ENCODE measurements at regions not wholly inside any gene's neighbourhood (a gene's known extent, or its start where the extent isn't known, plus 50 kb on each side); places are given as distances from the start of the nearest gene placed in this dataset.

DNA sequence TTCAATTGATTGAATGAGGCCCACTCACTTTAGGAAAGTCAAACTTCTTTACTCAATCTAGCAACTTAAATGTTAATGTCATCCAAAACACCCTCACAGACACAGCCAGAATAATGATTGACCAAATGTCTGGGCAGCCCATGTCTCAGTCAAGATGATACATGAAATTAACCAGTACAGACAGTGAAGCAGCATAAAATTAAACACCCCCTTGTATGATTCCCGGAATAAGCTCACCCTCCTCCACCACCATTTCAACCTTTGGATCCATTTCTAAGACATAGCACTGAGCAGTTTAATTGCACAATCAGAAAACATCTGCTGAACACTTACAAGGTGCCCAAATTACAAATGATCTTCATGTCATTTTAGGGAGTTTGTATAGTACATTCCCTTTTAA lies 570.7 kb upstream of the ID2 start:
- H3K27me3 Mint-ChIP-seq = peaks cover 0 to 5% (median 0%) of the 10 kb centered on the region in 5 donors
- peaks cover 0 to 10% (median under 1%) of the 10 kb centered on the region in 4 donors for H3K4me1 Mint-ChIP-seq
- POLR2A ChIA-PET = no interaction called here
- no peak overlapping the region for H3K4me3 Mint-ChIP-seq
- no peak for ATAC-seq
- no peak for DNase-seq
- H3K27ac Mint-ChIP-seq = no peak overlapping the region
- peaks cover 0 to 3% (median 0%) of the 10 kb centered on the region in 9 donors for H3K9me3 Mint-ChIP-seq
- H3K36me3 Mint-ChIP-seq = no peaks in the 10 kb centered on the region

DNA sequence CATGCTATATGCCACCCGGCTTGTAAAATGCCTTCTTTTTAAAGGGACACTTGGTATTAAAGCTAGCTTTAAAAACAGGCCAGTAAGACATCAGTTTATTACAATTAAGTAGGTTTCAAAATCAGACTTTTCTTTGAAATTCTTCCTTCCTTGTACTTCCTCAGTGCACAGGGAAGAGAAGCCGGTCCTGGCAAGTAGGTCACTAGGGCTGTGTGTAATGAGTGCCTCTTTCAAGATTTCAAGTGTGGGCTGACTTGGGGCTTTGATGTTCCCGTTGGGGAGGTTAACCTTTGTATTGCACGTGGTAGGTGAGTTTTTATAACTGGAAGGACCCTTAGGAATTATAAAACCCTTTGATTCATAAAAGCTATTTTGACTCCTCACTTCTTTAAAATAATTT lies 566.4 kb upstream of the ID2 start:
- DNase-seq = no peak
- peaks cover 0 to 5% (median 0%) of the 10 kb centered on the region in 5 donors for H3K27me3 Mint-ChIP-seq
- POLR2A ChIA-PET = no interaction called here
- peaks cover 0 to 10% (median 4%) of the 10 kb centered on the region in 4 donors for H3K4me1 Mint-ChIP-seq
- ATAC-seq = no peak
- peaks cover 0 to 2% (median 0%) of the 10 kb centered on the region in 9 donors for H3K9me3 Mint-ChIP-seq
- no peak overlapping the region for H3K27ac Mint-ChIP-seq
- H3K36me3 Mint-ChIP-seq = no peaks in the 10 kb centered on the region
- H3K4me3 Mint-ChIP-seq = no peak overlapping the region

DNA sequence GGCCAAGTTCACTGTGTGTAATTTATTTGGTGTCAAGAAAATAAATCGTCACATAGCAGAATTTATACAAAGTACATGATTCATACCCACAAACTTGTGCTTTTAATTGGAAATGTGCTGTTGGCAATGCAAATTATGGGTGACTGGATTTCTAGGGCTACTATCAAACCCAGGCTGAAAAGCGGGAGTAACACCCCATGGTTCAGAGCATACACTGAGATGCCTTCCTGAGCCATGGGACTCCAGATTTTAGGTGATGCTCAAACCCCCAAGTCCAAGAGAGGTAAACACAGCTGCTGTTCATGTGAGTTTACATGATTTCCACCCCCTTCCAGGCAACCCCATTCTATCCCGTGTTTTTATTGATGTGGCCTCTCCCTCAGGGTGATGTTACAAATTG lies 565.9 kb upstream of the ID2 start:
- peaks cover 0 to 5% (median 0%) of the 10 kb centered on the region in 5 donors for H3K27me3 Mint-ChIP-seq
- H3K4me1 Mint-ChIP-seq = peaks cover 0 to 10% (median 4%) of the 10 kb centered on the region in 4 donors
- no peak overlapping the region for H3K27ac Mint-ChIP-seq
- DNase-seq = no peak
- no peak for ATAC-seq
- no peaks in the 10 kb centered on the region for H3K36me3 Mint-ChIP-seq
- no peaks in the 10 kb centered on the region for H3K9me3 Mint-ChIP-seq
- H3K4me3 Mint-ChIP-seq = no peak overlapping the region
- POLR2A ChIA-PET = no interaction called here

DNA sequence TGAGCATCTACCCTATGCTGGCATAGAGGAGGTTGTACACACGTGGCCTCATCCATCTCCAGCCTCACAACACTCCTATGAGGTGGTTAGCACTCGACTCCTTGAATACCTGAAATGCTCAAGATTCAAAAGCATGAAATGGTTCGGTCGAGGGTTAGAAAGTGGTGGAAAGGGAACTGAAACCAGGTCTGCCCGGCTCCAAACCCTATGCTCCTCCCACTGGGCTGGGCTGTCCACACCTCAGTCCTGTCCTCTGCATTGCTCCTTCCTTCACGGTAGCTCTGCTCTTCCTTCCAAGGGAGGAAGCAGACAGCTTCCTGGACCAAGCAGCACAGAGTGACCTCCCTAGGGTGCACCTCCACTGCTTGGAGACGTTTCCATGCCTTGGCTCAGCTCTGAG lies 565.2 kb upstream of the ID2 start:
- Mint-ChIP-seq H3K9me3 (no peaks in the 10 kb centered on the region), H3K4me1 (peaks cover 0 to 10% (median 4%) of the 10 kb centered on the region in 4 donors), H3K36me3 (no peaks in the 10 kb centered on the region), H3K27ac (no peak overlapping the region), H3K4me3 (no peak overlapping the region), H3K27me3 (peaks cover 0 to 5% (median 0%) of the 10 kb centered on the region in 5 donors)
- ATAC-seq (no peak), DNase-seq (no peak)
- POLR2A ChIA-PET = no interaction called here

DNA sequence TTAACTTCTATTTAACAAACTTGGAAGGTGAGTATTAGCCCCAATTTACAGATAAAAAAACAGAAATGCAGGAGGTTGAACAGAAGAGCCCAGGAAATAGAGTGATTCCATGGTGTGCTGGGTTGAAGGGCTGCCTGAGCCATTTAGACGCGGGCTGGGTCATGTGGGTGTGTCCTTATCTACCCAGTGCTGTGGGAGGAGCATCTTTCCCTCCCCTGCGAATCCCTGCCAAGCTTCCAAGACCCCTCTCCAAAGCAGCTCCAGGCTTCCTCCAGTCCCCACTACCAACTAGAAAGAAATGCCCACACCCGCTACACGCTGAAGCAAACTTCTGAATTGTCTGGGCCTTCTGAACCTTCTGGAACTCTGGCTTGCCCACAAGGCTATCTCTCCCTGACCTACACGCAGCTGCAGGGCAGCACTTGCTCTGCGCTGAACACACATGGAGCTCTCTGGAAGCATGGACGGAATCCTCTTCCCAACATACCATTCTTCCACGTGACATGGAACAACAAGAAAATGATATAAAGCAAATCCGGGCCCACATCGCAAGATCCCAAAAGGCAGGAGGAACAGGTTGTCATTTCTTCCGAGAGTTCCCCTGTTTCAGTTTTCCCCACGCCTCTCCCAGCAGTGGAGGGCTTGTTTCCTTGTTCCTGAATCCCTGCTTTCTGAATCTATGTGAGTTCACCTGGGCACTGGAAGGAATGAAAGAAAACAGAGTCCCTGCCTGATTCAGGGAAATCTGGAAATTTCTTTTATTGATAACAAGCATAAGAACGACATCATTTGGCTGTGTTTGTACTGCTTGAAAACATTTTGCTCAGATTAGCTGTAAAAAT lies 562.7 kb upstream of the ID2 start:
- ATAC-seq = no peak
- Mint-ChIP-seq H3K27ac (no peak overlapping the region), H3K9me3 (no peaks in the 10 kb centered on the region), H3K4me1 (peaks cover 0 to 10% (median 4%) of the 10 kb centered on the region in 4 donors), H3K27me3 (peaks cover 0 to 4% (median 0%) of the 10 kb centered on the region in 5 donors), H3K36me3 (no peaks in the 10 kb centered on the region), H3K4me3 (no peak overlapping the region)
- POLR2A ChIA-PET = no interaction called here
- DNase-seq = no peak

DNA sequence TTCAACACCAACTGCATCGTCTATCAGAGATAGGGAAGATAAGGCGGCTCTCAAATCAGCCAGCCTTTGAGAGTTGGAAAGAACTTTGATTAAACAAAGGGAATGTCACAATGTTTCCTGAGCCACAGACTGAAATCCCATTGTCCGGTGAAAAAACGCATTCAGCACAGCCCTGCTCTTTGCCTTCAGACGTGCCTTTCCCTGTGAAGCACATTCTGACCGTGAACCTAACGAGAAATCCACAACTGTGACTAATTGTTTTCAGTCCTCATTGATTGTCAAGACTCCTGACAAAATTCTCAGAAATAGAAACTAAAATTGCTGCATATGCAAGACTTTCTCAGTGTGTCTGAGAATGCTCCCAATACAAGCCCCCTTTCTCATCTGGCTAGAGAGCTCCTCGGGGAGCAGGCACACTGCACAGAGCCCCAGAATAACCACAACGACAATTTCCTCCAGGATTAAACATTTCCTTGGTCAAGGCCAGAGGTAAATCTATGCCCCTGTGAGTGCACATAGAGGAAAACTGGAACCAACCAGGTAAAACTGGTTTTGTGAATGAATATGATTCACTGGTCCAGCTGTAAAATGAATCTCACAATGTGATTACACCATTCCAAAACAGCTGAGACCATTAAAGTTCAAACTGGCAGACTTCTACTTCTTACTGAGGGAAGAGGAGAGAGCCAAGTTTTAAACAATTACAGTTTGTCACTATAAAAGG lies 561.9 kb upstream of the ID2 start:
- POLR2A ChIA-PET = no interaction called here
- peaks cover 0 to 2% (median 0%) of the 10 kb centered on the region in 5 donors for H3K27me3 Mint-ChIP-seq
- peak overlapping the region in 2 of 10 donors; percentile 56 to 63 for H3K27ac Mint-ChIP-seq
- H3K9me3 Mint-ChIP-seq = no peaks in the 10 kb centered on the region
- DNase-seq (no peak), ATAC-seq (no peak)
- peaks cover 0 to 10% (median 4%) of the 10 kb centered on the region in 4 donors for H3K4me1 Mint-ChIP-seq
- H3K36me3 Mint-ChIP-seq = no peaks in the 10 kb centered on the region
- no peak overlapping the region for H3K4me3 Mint-ChIP-seq

DNA sequence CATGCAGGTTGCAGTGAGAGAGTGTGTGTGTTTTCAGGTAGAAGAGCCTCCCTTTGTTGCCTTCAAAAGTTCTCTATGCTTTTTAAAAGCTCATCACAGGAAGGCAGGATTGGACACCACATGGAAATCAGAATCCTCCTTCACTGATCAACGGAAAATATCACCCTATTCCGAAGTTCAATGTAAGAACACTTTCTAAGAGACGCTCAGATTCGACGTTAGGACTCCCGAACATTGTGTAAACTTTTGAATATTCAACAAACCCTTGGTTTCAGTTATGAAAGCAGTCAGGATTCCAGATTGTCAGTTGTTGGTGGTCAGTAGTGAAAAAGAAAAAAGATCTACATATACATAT lies 561.4 kb upstream of the ID2 start:
- POLR2A ChIA-PET = no interaction called here
- Mint-ChIP-seq H3K9me3 (no peaks in the 10 kb centered on the region), H3K4me1 (peaks cover 0 to 10% (median 4%) of the 10 kb centered on the region in 4 donors), H3K27ac (peak overlapping the region in 1 of 10 donors; percentile 56), H3K27me3 (no peaks in the 10 kb centered on the region), H3K4me3 (no peak overlapping the region), H3K36me3 (no peaks in the 10 kb centered on the region)
- DNase-seq = no peak
- ATAC-seq = no peak

DNA sequence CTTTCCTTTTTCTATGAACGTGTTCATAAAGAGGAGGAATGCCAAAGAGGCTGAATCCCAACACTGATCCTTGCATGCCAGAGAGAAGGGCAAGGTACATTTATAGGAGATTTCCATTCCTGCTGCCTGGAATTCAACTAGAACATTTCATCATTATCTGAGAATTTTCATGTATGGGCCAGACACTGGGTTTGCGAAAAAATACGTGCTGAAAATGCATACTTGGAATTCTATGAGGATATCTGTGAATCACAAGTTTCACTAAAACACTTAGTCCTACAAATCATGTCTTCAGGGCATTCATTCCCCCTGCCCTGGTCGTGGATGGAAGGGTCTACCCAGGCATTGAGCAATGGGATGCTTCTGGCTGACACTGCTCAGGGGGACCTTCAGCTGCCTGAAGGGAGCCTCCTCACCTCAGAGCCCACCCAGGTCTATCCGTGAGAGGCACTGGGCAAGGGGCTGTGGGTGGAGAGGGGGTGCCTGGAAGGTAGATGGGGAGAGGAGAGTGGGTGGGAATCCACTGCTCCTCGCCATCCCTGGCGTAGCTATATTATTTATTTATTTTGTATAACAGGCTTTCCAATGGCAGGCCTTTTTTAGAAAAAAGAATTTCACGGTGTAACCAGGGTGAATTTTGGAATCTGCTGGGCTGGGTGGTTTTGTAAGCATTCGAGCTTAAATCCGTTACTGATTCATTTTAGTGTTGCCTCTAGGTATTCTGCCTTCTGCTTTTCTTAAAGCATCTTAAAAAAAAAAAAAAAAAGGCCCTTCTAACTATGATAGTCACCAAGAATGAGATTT lies 560.6 kb upstream of the ID2 start:
- Mint-ChIP-seq H3K36me3 (no peaks in the 10 kb centered on the region), H3K4me3 (no peak overlapping the region), H3K27ac (no peak overlapping the region), H3K9me3 (no peaks in the 10 kb centered on the region), H3K27me3 (no peaks in the 10 kb centered on the region), H3K4me1 (peaks cover 0 to 7% (median 4%) of the 10 kb centered on the region in 4 donors)
- DNase-seq (no peak), ATAC-seq (no peak)
- POLR2A ChIA-PET = interaction anchor here (0.7 kb wide), 1 partner anchor 68 kb away, joined by 3 read pairs; no protein-coding TSS in a partner anchor

DNA sequence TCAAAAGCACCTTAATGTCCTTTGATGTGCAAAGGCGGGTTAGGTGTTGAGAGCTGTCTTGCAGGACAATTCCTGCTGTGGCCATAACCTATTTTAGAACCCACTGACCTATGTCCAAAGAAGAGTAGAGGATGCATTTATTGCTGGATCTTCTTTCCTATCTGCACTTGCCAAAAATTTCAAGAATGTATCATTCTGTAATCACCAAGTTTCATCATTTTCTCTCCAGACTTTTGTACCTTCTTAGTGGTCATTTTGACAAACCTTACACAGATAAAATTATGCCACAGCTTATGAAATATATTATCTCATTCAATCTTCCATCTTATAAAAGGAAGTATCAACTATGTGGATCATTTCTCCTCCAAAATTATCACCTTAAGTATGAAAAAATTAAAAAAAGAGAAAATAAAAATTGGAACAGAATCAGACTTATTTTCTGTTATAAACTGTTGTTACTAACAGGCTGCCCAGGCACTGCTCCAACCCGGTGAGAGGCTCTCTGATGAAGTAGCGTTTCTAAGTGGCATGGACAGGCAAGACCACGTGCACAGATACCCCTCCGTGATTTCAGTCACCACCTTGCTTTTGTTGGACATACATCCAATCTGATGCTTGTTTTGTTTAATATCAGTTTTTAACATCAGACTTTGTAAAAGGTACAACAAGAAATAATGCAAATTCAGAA lies 559.9 kb upstream of the ID2 start:
- H3K27ac Mint-ChIP-seq = no peak overlapping the region
- no peaks in the 10 kb centered on the region for H3K27me3 Mint-ChIP-seq
- peaks cover 0 to 5% (median 0%) of the 10 kb centered on the region in 9 donors for H3K9me3 Mint-ChIP-seq
- DNase-seq (no peak), ATAC-seq (no peak)
- POLR2A ChIA-PET = no interaction called here
- H3K4me3 Mint-ChIP-seq = no peak overlapping the region
- peaks cover 0 to 5% (median 4%) of the 10 kb centered on the region in 4 donors for H3K4me1 Mint-ChIP-seq
- H3K36me3 Mint-ChIP-seq = no peaks in the 10 kb centered on the region

DNA sequence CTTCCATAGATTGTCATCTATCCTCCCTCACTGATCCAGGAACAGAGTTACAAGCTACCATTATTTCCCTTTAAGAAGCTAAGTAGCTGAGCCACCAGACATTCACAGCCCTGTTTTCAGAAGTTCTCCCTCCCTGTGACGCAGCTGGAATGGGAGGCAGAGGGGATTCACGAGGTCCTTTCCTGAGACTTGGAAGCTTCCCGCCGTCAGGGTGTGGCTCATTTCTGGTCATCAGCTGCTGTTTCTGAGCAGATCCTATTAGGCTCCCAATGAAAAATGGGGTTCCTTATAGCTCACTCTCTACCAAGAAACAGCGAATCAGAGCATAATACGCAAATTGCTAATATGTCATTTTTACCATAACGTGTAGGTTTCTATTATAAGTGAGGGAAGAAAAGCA lies 559.3 kb upstream of the ID2 start:
- H3K36me3 Mint-ChIP-seq = no peaks in the 10 kb centered on the region
- DNase-seq (no peak), ATAC-seq (no peak)
- H3K4me3 Mint-ChIP-seq = no peak overlapping the region
- POLR2A ChIA-PET = no interaction called here
- H3K4me1 Mint-ChIP-seq = peaks cover 0 to 5% (median 2%) of the 10 kb centered on the region in 4 donors
- no peaks in the 10 kb centered on the region for H3K27me3 Mint-ChIP-seq
- H3K27ac Mint-ChIP-seq = no peak overlapping the region
- peaks cover 0 to 10% (median 0%) of the 10 kb centered on the region in 9 donors for H3K9me3 Mint-ChIP-seq

DNA sequence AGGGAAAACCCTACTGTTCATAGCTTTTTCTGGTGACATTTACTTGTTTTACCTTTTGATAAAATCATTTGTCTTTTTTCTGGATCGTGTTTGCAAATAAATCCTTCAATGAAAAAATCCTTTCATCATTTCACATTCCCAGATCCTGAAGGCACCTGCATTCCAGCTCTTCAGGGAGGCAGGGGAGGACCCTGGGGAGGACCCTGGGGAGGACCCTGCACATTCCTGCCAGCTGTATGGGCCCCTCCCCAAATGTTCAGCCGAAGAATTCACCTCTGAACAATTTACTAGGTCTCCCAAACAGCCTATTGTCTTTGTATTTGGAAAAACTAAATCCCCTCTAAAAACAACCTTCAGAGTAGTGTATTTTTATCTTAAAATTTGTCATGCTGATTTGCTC lies 558.4 kb upstream of the ID2 start:
- no peaks in the 10 kb centered on the region for H3K36me3 Mint-ChIP-seq
- H3K9me3 Mint-ChIP-seq = peaks cover 0 to 18% (median 0%) of the 10 kb centered on the region in 9 donors
- ATAC-seq (no peak), DNase-seq (no peak)
- peaks cover 0 to 5% (median 2%) of the 10 kb centered on the region in 4 donors for H3K4me1 Mint-ChIP-seq
- H3K27ac Mint-ChIP-seq = no peak overlapping the region
- POLR2A ChIA-PET = no interaction called here
- no peak overlapping the region for H3K4me3 Mint-ChIP-seq
- H3K27me3 Mint-ChIP-seq = no peaks in the 10 kb centered on the region
